SKM-1 treated with dmso at 0.1 percent for 144 hours (cell line): ENCODE measurements at regions not wholly inside any gene's neighbourhood (a gene's known extent, or its start where the extent isn't known, plus 50 kb on each side); places are given as distances from the start of the nearest gene placed in this dataset.
A peak's percentile ranks its signal among the peaks of the same experiment; 100 is the strongest.
"Not testable (repeated sequence)": the region's sequence is repeated elsewhere in the genome, so short reads cannot be mapped to it uniquely, and the experiment has no call there.

Experiments
- DNase-seq: peaks from one replicate; lab custom pipeline; 2025; ENCODE audit not compliant: unreplicated experiment; lab: John Stamatoyannopoulos, UW

- DNase-seq = not testable (repeated sequence)
These were observed 121.5 kb downstream of the PPIAL4G start for GRCh38 chr1:148361427-148362215.

- no peak for DNase-seq
These were observed 126.1 kb downstream of the PPIAL4G start for GRCh38 chr1:148357037-148357436.

DNA sequence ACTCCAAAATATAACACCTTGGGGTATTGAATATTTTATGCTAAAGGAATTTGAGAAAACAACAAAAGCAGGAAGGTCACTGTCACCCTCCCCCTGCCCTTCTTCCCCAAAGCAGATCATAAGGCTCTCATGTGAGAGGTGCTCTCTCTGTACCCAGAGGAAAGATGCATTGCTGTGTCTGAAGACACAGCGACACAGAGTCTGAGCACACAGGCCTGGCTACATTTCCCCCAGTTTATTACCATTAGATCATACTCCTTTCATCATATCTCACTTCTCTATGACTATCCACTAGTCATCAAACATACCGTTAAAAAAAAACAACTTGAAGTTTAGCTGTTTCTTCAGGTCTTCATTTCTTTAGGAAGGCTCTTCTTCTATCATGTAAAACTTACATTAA lies 127.1 kb downstream of the PPIAL4G start:
- DNase-seq = no peak

GRCh38 chr1:148354913-148355308 lies 128.2 kb downstream of the PPIAL4G start:
- DNase-seq = no peak

DNA sequence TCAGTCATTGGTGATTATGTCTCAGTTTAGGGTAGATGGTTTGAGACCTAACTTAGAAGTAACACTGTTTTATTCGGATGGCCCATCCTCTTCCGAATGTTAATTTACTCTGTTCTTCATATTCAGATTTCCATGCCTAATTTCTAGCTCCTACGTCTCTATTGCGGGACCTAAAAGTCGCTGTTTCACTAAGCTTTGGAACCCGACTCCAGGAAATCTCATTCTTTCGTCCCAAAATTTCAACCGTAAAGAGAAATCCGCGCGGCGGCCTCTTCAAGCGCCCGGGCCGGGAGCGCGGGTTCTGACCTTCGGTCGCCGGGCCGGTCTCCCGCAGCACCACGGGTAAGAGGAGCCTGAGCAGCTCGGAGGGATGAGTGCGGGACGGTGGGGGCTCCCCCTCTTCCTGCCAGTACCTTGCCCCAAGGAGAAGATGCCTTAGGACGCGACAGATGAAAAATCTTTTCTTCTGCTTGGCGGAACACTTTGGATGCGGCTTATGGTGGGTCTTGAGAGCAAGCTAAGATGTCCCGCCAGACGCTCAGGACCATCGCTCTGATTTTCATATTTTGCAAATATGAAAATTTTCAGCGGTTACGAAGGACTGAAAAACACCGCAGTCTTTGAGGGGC lies 128.7 kb downstream of the PPIAL4G start:
- DNase-seq = no peak

GRCh38 chr1:148353461-148354283 lies 129.4 kb downstream of the PPIAL4G start:
- no peak for DNase-seq

- DNase-seq = no peak
These were observed 130.5 kb downstream of the PPIAL4G start for GRCh38 chr1:148352470-148353053.

DNA sequence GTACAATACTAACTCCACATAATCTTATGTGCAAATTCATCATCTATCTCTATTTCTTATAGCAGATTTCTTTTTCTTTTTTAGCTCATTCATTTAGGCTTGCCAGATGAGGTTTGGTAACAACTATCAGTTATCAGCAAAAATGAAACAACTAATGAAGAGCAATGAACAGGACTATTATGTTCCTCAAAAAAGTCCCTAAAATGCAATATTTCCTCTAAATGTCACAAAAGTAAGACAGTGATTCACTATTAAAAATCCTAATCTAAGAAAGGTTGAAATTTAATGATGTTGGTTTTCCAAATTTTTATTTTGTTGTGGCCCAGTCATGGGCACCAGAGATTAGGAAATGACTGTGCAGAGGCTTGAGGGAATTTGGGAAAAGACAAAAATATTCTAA lies 135.3 kb downstream of the PPIAL4G start:
- DNase-seq = no peak

GRCh38 chr1:148345659-148346151 lies 137.4 kb downstream of the PPIAL4G start:
- peak; percentile 16 for DNase-seq

GRCh38 chr1:148344651-148345050 lies 138.5 kb downstream of the PPIAL4G start:
- not testable (repeated sequence) for DNase-seq

- not testable (repeated sequence) for DNase-seq
These were observed 141.4 kb downstream of the PPIAL4G start for GRCh38 chr1:148341729-148342128.

- not testable (repeated sequence) for DNase-seq
These were observed 146.8 kb downstream of the PPIAL4G start for GRCh38 chr1:148336121-148336918.

DNA sequence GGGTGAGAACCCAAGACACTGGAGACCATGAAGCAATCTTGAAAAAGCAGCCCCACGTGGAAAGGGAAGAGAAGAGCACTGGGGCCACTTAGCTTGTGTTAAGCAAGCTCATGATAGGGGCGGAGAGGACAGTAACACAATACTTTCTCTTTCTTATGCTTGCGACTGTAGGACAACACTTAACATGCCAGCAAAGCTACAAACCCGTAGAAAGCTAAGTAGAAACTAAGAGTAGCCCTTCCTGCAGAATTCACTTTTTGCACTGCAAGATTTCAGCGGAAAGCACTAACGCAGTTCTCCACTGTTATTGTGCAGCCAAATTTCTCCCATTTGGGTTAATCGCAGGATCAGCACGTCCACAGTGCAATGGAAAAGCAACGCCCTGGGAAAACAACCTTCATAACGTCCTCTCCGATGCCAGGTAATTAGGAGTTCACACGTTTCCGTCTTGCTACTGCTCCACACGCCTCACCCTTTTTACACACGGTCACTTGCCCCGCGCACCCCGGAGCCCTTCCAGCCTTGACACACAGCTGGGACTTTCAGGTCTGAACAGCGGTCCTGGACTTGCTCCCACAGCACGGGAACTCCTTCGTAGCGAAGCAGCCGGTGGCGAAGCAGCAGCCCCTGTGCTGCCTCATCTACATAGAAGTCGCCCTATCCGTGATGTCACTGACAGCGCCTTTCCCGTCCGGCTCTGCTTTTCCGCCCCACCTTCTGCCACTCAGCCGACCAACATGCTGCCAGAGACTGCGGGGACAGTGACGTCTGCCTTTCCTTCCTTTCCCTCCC lies 148.6 kb downstream of the PPIAL4G start:
- peak; percentile 25 for DNase-seq

GRCh38 chr1:148333875-148334338 lies 149.2 kb downstream of the PPIAL4G start:
- DNase-seq = no peak

DNA sequence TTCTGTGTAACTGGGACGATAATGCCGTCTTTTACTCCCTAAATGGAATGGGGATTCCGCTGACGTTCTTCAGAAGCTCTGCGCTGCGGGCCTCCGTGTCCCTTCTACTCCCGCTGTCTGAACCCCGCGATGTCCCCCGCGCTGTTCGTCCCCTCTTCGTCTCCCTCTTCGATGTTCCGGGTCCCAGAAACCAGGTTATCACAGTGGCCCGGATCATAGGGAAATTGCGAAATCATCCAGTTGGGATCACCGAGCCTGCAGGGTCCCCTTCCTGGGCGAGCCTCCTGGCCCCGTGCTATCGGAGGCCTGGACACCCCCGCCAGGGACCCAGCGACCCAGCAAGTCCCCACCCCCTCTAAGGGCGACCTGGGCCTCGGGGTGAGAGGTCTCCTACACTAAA lies 154.2 kb downstream of the PPIAL4G start:
- DNase-seq = no peak

DNA sequence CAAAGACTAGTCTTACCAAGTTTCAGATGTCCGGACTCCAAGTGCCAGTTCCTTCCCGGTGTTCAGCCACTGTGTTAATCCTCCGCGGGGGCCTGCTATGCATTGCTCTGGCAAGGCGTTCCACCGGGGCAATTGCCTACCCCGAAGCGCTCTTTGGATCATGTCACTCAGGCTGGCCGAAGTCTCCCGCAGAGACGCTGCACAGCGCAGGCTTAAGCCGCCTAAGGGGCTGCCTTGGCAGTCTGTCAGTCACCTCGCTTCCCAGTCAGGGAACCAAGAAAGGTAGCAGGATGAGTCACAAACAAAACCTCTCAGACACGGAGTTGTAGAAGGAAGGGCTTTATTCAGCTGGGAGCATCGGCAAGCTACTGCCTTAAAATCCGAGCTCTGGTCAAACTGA lies 158.1 kb downstream of the PPIAL4G start:
- not testable (repeated sequence) for DNase-seq

DNA sequence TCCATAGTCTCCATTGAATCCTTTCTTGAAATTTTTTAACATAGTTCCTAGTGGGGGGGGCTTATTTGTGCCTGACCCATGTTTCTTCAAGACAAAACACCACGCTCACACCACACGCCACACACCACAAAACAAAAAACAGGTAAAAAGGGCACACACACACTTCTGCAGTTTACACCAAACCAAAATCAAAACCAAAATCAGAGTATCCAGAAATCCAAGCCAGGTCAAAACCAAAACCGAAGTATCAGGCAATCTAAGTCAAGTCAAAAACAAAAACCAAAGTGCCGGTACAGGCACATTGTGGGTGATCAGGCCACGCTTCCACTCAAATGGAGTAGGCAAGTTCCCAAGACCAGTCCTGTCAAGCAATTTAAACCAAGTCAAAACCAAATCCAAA lies 158.6 kb downstream of the PPIAL4G start:
- DNase-seq = not testable (repeated sequence)

GRCh38 chr1:148320079-148320478 lies 163.0 kb downstream of the PPIAL4G start:
- not testable (repeated sequence) for DNase-seq

DNA sequence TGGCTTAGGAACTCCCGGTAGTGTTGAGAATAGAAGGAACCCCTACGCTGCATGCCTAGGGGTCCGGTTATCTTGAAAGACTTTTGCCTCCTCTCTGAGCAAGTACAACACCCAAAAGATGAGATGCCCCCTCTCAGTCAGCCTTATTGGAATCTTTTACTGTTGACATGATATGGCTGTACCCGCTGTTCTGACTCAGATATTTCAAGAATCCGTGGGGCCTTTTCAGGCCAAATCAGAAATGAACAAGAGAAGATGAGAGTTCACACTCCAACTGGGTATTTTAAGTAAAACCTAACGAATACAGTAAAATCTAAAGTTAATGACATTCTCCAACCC lies 164.2 kb downstream of the PPIAL4G start:
- no peak for DNase-seq
